Liver (tissue), 3 donors: ENCODE measurements at regions not wholly inside any gene's neighbourhood (a gene's known extent, or its start where the extent isn't known, plus 50 kb on each side); places are given as distances from the start of the nearest gene placed in this dataset.

ENCODE experiments used
- CTCF ChIP-seq: fragments of 150-350 bp; IDR thresholded peaks from 2 replicates; pipeline ENCODE4 v1.5.1; 2017; ENCODE audit warnings: improper control_type of control experiment, low read depth, low read length; ENCODE audit not compliant: missing input control
- GABPA ChIP-seq, 2 donors: IDR thresholded peaks in 1 of 2; conservative IDR thresholded peaks in 1 of 2; 2 replicates each; pipeline ENCODE4 v1.6.1; 2016; ENCODE audit warnings: antibody characterized with exemption in 2 of 2, mild to moderate bottlenecking in 1 of 2, moderate library complexity in 1 of 2
- HNF4A ChIP-seq, 2 donors: conservative IDR thresholded peaks; 2 replicates each; pipeline ENCODE4 v1.6.1; 2016; ENCODE audit warnings: antibody characterized with exemption in 2 of 2, mild to moderate bottlenecking in 2 of 2
- HNF4G ChIP-seq: IDR thresholded peaks from 2 replicates; pipeline ENCODE4 v1.6.1; 2016; ENCODE audit warnings: antibody characterized with exemption
- JUND ChIP-seq, 2 donors: IDR thresholded peaks; 2 replicates each; pipeline ENCODE4 v1.6.1; 2016; ENCODE audit warnings: antibody characterized with exemption in 2 of 2
- RAD21 ChIP-seq, 2 donors: IDR thresholded peaks; 2 replicates each; pipeline ENCODE4 v1.6.1; 2016; ENCODE audit warnings: antibody characterized with exemption in 2 of 2, mild to moderate bottlenecking in 2 of 2
- RXRA ChIP-seq, 2 donors: IDR thresholded peaks; 2 replicates each; pipeline ENCODE4 v1.6.1; 2017 to 2018; ENCODE audit warnings: antibody characterized with exemption in 2 of 2, mild to moderate bottlenecking in 1 of 2
- SP1 ChIP-seq: IDR thresholded peaks from 2 replicates; pipeline ENCODE4 v1.6.1; 2018; ENCODE audit warnings: antibody characterized with exemption, mild to moderate bottlenecking
- TAF1 ChIP-seq: conservative IDR thresholded peaks from 2 replicates; pipeline ENCODE4 v1.6.1; 2016; ENCODE audit warnings: antibody characterized with exemption, mild to moderate bottlenecking
- TF ChIP-seq, protein P1 (sequence below): IDR thresholded peaks from 2 replicates; pipeline ENCODE4 v1.6.1; 2016; ENCODE audit warnings: antibody characterized with exemption
- TF ChIP-seq, protein P2 (sequence below): IDR thresholded peaks from 2 replicates; pipeline ENCODE4 v1.6.1; 2016; ENCODE audit warnings: antibody characterized with exemption
- donor health status: healthy.
- donor health status: healthy.

GRCh38 chr13:103795892-103796478, 729.8 kb upstream of the SLC10A2 start:
- TF ChIP-seq CTCF (no peak), TAF1 (no peak), GABPA (IDR thresholded peaks at IDR 0.05 in 1 of 2, conservative IDR thresholded peaks at IDR 0.05 in 1 of 2) (no peak), SP1 (no peak), HNF4G (no peak), HNF4A (conservative IDR thresholded peaks at IDR 0.05) (no peak), RXRA (IDR thresholded peaks at IDR 0.05) (no peak), RAD21 (IDR thresholded peaks at IDR 0.05) (no peak), JUND (IDR thresholded peaks at IDR 0.05) (no peak)
- TF ChIP-seq, protein P1, sequence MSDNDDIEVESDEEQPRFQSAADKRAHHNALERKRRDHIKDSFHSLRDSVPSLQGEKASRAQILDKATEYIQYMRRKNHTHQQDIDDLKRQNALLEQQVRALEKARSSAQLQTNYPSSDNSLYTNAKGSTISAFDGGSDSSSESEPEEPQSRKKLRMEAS: no peak
- TF ChIP-seq, protein P2, sequence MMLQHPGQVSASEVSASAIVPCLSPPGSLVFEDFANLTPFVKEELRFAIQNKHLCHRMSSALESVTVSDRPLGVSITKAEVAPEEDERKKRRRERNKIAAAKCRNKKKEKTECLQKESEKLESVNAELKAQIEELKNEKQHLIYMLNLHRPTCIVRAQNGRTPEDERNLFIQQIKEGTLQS: no peak
